WERI-Rb-1 (cell line): ENCODE measurements at regions not wholly inside any gene's neighbourhood (a gene's known extent, or its start where the extent isn't known, plus 50 kb on each side); places are given as distances from the start of the nearest gene placed in this dataset.

Experiments used
- DNase-seq: peaks from one replicate; pipeline ENCODE4 v3.0.0-alpha.2; 2020
- H3K27ac ChIP-seq: fragments of 250-450 bp; sonication (Bioruptor Pico); 2 replicates; pipeline ENCODE4 v1.5.1; 2020; ENCODE audit warnings: mild to moderate bottlenecking, moderate library complexity
- H3K27me3 ChIP-seq: fragments of 250-450 bp; sonication (Bioruptor Pico); 2 replicates; pipeline ENCODE4 v1.5.1; 2021; ENCODE audit warnings: mild to moderate bottlenecking, low read depth, moderate library complexity; ENCODE audit not compliant: insufficient read depth, severe bottlenecking
- H3K36me3 ChIP-seq: fragments of 250-450 bp; sonication (Bioruptor Pico); 2 replicates; pipeline ENCODE4 v1.5.1; 2020; ENCODE audit warnings: mild to moderate bottlenecking, moderate library complexity
- H3K4me3 ChIP-seq: 2 replicates; pipeline ENCODE4 v1.5.1; 2011; ENCODE audit warnings: low read depth, mild to moderate bottlenecking, control low read depth, low read length
- H3K9me3 ChIP-seq: fragments of 250-450 bp; sonication (Bioruptor Pico); 2 replicates; pipeline ENCODE4 v1.5.1; 2021; ENCODE audit warnings: mild to moderate bottlenecking, moderate library complexity; ENCODE audit not compliant: severe bottlenecking
- TF ChIP-seq, protein P1 (sequence below): IDR thresholded peaks from 2 replicates; pipeline ENCODE4 v1.5.1; 2011; ENCODE audit warnings: low read depth, mild to moderate bottlenecking, control low read depth, inconsistent platforms, low read length

DNA sequence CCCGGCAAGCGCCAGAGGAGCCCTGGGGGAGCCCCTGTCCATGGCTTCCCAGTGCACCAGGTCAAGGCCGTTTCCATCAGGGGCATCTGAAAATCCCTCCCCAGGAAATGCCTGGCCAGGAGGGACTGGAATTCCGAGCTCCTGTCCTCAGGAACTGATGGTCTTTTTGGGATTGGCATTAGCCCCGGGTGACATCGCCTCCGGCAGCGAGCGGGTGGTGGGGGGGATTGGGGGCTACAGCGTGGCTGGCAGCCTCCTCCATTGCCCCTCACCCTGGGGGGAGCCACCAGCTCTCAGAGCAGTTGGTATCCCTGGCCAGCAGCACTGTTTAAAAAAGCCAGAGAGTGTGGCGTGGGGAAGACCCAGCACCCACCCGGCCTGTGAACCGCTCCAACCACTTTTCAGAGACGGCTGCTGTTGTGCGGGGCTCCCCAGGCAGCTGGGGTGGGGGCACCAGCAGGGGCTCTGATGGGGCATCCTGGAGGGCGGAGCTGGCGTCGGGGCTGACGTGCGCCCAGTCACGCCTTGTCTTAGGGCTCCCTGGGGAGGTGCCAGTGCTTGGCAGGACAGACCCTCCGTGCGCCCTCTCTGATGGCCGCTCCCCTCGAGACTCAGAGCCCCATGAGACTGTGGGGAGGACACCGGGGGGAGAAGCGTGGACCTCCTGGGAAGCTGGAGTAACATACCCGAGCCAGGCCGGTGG lies 62.9 kb upstream of the TTC34 start:
- Histone ChIP-seq H3K9me3 (no peaks in the 10 kb centered on the region), H3K4me3 (no peak overlapping the region), H3K27me3 (no peaks in the 10 kb centered on the region), H3K27ac (no peak overlapping the region), H3K36me3 (no peaks in the 10 kb centered on the region)
- no peak for DNase-seq
- TF ChIP-seq, protein P1, sequence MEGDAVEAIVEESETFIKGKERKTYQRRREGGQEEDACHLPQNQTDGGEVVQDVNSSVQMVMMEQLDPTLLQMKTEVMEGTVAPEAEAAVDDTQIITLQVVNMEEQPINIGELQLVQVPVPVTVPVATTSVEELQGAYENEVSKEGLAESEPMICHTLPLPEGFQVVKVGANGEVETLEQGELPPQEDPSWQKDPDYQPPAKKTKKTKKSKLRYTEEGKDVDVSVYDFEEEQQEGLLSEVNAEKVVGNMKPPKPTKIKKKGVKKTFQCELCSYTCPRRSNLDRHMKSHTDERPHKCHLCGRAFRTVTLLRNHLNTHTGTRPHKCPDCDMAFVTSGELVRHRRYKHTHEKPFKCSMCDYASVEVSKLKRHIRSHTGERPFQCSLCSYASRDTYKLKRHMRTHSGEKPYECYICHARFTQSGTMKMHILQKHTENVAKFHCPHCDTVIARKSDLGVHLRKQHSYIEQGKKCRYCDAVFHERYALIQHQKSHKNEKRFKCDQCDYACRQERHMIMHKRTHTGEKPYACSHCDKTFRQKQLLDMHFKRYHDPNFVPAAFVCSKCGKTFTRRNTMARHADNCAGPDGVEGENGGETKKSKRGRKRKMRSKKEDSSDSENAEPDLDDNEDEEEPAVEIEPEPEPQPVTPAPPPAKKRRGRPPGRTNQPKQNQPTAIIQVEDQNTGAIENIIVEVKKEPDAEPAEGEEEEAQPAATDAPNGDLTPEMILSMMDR: no peak

- TF ChIP-seq, protein P1: no peak
- Histone ChIP-seq H3K27me3 (no peaks in the 10 kb centered on the region), H3K27ac (no peak overlapping the region), H3K36me3 (no peaks in the 10 kb centered on the region), H3K9me3 (no peaks in the 10 kb centered on the region), H3K4me3 (no peak overlapping the region)
- DNase-seq: no peak
Observed at GRCh38 chr1:2865000-2865399, 63.5 kb upstream of the TTC34 start.

- H3K27ac ChIP-seq: no peak overlapping the region
- no peaks in the 10 kb centered on the region for H3K27me3 ChIP-seq
- TF ChIP-seq, protein P1: no peak
- H3K4me3 ChIP-seq: no peak overlapping the region
- no peak for DNase-seq
- H3K9me3 ChIP-seq: peaks cover 3% of the 10 kb centered on the region
- H3K36me3 ChIP-seq: no peaks in the 10 kb centered on the region
Observed at GRCh38 chr1:2865571-2866421, 64.3 kb upstream of the TTC34 start.

DNA sequence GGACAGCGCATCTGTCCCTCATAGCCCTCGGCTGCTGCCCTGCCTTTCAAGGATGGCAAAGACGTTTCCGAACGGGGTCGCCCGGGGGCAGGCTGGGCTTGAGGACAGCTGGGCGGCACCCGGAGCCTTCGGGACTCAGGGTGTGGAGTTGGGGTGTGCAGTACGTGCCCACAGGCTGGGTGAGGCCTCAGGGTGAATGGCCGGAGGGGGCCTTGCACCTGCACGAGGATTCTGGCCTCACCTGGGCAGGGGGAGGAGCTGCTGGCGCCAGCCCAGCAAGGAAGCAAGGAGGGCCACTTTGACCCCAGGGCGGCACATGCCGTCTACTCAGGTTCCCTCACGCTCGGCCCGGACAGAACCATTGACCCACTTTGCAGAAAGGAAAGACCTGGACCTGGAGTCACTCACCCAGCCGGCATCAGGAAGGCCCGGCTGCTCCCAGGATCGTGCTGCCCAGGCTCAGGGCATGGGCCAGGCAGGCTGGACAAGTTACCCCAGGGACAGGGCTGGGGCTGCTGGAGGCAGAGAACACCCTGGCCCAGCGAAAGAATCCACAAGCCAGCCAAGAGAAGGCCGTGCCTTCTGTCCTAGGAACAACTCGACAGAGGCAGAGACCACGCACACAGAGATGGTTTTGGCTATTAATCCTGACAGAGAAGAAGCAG lies 65.1 kb upstream of the TTC34 start:
- Histone ChIP-seq H3K36me3 (no peaks in the 10 kb centered on the region), H3K27ac (no peak overlapping the region), H3K27me3 (no peaks in the 10 kb centered on the region), H3K4me3 (no peak overlapping the region), H3K9me3 (peaks cover 11% of the 10 kb centered on the region)
- TF ChIP-seq, protein P1: no peak
- DNase-seq: peak; percentile 52

- DNase-seq: no peak
- no peaks in the 10 kb centered on the region for H3K36me3 ChIP-seq
- TF ChIP-seq, protein P1: no peak
- H3K4me3 ChIP-seq: no peak overlapping the region
- H3K27me3 ChIP-seq: no peaks in the 10 kb centered on the region
- peaks cover 13% of the 10 kb centered on the region for H3K9me3 ChIP-seq
- no peak overlapping the region for H3K27ac ChIP-seq
Observed at GRCh38 chr1:2867087-2867425, 65.6 kb upstream of the TTC34 start.
